HG03045 (cell line): ENCODE measurements at regions not wholly inside any gene's neighbourhood (a gene's known extent, or its start where the extent isn't known, plus 50 kb on each side); places are given as distances from the start of the nearest gene placed in this dataset.

Source experiments
- ATAC-seq: cut with Tn5 transposase; IDR thresholded peaks from one replicate; pipeline ENCODE4 v1.9.1; 2021; ENCODE audit warnings: mild to moderate bottlenecking, moderate library complexity; ENCODE audit not compliant: unreplicated experiment

GRCh38 chr2:129698593-129698992 lies 280.9 kb upstream of the RAB6C start:
- no peak for ATAC-seq

GRCh38 chr2:129699781-129700573 lies 279.5 kb upstream of the RAB6C start:
- ATAC-seq: no peak

- no peak for ATAC-seq
Measured at GRCh38 chr2:129702416-129703176, 276.9 kb upstream of the RAB6C start.

DNA sequence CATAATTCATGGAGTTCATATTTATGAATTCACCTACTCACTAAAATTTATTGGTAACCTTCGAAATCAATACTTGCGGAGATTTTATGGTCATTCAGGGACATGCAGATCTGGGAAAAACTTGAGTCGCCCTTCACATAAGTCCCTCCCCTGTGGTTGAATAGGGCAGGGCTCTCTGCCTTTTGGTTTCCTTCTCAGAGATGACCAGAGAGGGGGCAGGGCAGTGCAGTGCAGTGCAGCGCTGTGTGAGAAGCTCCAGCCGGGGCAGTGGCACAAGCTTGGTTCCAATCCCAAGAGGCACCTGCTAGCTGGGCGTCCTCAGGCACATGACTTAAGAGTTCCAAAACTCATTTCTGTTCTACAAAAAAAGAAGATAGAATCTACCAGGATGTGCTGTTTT lies 274.4 kb upstream of the RAB6C start:
- no peak for ATAC-seq

DNA sequence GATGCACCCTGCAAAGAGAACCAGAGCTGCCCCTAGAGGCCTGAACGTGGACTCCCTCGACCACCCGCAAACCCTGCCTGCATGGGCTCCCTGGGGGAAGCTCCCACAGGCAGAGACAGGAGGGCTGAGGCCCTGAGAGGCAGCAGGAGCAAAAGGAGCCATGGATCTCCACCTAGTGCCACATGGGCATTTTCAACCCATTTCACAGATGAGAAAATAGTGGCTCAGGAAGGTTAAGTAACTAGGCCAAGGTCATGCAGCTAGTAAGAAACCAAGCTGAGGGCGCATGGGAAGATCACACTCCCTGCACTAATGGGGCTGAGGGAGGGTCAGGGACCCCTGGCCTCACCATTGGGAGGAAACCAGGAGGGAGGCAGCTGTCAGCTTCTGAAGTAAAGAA lies 271.7 kb upstream of the RAB6C start:
- ATAC-seq: no peak

DNA sequence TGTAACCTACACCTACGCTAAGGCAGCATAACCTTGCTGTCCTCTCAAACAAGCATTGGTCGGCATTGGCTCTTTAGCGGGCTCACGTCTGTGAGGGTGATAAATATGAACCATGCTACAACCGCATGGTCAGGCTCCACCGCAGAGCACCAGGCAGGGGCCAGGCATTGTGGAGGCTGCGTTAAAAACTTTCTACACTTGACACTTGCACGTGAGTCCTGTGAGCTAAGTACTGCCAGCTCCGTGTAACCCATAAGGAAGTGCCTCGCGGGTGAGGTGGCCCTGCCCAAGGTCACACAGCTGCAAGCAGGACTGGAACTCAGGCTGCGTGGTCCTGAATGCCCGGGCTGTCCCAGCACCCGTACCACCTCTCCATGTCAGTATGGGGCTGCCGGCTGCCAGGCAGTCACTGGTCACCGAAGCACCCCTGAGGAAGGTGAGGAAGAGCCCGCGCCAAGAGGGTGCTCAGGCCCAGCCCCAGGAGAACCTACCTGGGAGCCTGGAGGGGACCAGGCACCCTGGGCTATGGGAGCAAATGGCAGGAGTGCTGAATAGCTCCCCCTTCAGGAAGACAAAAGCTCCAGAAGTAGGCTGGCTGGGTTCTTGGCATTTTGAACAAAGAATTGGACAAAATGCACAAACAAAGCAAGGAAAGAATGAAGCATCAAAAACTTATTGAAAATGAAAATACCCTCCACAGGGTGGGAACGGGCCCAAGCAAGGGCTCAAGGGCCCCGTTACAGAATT lies 271.1 kb upstream of the RAB6C start:
- no peak for ATAC-seq

DNA sequence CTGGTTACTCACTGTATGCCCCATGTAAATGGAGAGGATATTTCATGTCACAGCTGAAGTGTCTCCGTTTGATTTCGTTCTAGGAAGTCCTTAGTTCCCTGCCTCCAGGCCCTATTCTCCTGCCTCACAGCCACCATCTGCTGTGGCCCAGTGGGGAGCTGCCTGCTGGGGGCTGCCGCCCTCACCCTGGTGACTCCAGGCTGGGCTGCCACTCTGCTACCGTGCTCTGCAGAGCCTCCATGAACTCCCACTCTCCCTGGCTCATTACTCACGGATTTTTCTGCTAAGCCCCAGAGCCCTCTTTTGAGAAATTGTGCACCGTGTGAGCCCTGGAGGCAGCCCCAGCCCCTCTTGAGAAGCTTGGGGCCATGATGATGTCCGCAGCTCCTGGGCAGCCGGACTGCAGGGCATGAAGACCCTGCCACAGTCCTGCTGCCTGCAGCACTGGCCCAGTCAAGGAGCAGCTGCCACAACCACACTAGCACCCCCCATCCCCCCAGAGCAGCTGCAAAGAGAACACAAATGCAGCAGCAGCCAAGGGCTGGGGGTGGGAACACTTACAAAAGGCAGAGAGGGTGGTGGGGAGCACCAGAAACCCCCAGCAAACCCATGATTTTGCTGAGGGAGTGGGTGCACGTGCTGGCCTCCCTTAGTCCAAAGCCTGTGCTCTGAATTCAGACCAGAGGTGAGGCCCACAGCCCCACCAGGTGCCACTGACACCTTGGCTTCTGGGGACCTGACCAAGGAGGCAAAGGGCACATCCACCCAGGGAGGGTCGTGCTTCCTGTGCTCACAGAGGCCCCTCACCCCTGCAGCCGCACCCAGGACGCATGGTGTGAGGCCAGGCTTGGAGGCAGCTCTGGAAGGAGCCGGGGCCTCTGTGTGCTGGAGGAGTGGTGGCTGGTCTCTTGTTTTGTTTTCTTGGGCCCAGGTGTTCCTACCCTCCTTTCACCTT lies 270.2 kb upstream of the RAB6C start:
- ATAC-seq: no peak

DNA sequence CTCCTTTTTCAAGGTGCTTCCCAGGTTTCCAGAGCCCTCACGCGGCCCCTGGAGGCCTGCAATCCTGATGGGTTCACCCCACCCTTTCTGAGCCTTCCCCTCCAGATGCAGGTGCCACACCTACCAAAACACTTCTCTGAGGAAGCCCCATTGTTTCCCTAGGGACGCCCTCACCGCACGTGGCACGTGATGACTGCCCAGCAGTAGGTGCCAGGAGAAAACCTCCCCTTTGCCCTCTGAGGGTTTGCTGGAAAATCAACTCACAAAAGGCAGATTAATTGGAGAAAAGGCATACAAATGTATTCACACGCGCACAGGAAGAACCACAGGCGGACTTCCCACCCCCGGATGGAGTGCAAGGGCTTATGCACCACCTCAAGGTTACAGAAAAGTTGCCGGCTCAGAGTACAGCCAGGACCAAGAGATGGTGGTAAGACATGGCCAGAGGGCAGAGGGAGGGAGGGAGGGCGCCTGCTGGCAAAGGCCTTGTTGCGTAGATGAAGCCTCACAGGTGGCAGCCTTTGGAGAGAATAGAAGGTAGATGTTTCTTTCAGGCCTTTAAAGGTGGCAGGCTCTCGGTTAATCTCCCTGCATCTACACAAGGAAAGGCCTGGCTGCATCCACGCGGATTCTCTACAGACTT lies 269.4 kb upstream of the RAB6C start:
- no peak for ATAC-seq

DNA sequence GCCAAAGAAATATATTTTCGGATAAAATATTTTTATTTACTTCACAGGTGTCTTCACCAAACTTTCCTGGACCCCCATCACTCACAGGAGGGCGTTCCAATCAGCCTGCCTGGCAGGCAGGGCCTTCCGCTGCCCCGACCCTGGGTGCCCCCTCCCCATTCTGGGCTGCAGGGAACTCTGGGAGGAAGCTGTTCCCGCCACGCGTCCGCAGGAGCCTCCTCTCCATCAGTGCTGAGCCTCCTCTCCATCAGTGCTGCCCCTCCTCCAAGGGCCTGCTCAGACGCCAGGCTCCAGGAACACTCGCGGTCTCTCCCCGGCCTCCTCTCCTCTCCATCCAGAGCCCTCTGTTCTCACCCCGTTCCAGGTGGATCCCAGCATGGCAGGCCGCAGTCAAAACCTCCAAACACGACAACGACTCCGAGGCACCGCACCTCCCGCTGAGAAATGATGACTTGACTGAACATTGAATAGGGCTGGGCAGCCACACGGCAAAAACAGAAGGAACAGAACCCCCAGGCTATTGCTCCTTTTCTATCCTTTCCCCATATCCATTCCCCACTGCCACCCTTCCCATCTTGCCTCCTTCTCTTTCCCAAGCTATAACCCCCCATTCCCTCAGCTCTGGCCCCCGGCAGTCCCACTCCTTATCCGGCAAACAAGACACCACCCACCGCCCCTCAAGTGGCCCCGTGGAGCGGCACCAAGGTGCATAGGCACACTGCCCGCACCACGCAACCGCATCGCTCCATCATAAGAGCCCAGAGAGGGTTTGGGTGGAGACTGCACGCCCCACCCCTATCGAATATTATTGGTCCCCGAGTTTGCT lies 268.6 kb upstream of the RAB6C start:
- no peak for ATAC-seq

GRCh38 chr2:129711816-129712675 lies 267.4 kb upstream of the RAB6C start:
- ATAC-seq: no peak

GRCh38 chr2:129712676-129712985 lies 266.8 kb upstream of the RAB6C start:
- no peak for ATAC-seq

DNA sequence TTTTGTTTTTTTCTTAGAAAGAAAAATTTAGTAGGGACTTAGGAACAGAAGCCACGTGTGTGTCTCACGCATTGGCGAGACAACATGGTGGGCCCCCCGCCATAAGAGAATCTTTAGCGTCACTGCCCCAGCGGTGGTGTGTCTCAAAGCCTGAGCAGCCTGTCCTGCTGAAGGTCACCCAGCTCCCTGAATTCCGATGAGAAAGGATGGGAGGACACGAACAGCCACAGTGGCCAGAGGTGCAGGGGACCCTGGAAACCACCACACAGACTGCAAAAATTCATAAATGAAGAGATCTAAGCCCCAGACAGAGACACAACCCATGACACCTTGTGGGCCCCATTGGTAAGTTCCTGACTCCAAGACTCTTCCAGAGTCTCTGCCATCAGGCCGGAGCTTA lies 266.1 kb upstream of the RAB6C start:
- no peak for ATAC-seq

- ATAC-seq: no peak
Measured at GRCh38 chr2:129716781-129717559, 262.5 kb upstream of the RAB6C start.

DNA sequence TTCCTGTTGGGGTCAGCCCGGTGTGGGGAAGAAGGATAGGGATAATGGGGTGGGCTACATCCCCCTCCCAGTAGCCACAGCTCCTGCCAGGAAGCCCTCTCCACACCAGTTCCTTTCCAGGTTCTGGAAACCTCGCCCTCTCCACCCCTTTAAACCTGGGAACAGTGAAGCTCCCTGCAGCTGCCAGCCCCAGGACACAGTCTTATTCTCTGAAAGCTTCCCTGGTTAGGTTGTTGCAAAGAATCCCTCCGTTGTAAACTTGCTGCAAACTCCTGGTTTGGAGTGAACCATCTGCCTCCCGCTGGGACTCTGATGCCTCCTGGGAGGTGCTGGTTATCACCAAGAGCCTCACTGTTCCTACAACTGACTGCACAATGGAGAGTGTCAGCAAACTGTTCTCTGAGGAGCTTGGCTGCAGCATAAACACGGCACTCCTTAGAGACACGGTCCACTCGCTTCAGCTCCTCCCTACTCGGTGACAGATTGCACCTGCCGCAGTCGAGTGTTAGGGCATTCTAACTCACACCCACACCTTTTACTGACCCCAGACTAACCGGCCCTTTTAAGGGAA lies 261.8 kb upstream of the RAB6C start:
- no peak for ATAC-seq

DNA sequence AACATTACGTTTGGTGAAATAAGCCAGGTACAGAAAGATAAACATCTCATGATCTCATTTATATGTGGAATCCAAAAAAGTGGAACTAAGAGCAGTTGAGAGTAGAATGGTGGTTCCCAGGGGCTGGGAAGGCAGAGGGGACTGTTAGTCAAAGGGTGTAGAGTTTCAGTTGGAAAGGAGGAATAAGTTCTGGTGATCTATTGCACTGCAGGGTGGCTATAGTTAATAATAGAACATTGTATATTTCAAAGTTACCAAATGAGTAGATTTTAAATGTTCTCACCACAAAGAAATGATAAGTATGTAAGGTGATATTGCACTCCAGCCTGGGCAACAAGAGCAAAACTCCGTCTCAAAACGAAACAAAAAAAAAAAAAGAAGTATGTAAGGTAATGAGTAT lies 260.1 kb upstream of the RAB6C start:
- ATAC-seq: no peak

DNA sequence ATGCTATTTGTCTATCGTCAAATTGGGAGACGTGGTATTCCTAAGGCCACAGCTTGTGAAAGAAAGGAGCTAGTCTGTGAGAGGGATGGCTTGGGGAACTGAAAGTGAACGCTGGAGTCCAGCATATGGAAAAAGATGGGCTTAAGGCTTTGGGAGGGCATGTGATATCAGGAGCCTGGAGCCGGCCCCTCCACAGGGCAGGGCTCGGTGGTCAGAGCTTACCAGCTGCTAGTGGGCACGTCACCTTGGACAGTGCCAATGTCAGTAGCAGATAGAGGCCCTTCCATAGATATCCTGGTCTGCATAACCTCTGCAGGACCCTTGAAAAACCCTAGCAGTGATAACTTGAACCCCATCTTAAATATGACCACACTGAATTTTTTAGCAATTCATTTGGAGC lies 259.1 kb upstream of the RAB6C start:
- ATAC-seq: no peak

DNA sequence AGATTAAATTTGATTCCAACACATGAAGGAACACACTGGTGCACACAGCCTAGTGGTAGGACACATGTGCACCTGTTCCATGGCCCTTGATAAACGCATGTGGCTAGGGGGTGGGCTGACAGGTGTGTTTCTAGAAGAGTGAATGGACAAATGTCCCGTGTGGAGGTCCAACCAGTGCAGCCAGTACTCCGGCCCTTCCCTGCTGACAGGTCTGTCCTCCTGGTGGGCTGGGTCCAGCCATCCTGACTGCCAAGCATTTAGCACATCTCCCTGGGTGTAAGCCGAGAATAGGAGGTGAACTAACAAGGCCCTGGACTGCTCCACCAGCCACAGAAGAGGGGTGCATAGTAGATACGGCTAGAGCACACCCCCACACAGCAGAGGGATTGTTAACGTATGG lies 258.7 kb upstream of the RAB6C start:
- ATAC-seq: no peak
